Thymus (tissue), 11 donors: ENCODE measurements at regions not wholly inside any gene's neighbourhood (a gene's known extent, or its start where the extent isn't known, plus 50 kb on each side); places are given as distances from the start of the nearest gene placed in this dataset.

Source experiments
- DNase-seq, 9 donors: peaks; one replicate each; pipeline ENCODE4 v3.0.0-alpha.2; 2013; ENCODE audit warnings: low spot score in 9 of 9, low read depth in 6 of 9, missing footprints in 1 of 9
- H3K27ac ChIP-seq, 2 donors: one replicate each; pipeline ENCODE4 v1.5.1; 2013; ENCODE audit warnings: control low read depth in 1 of 2, low read depth in 1 of 2, low read length in 1 of 2, mild to moderate bottlenecking in 1 of 2, moderate library complexity in 1 of 2
- H3K27me3 ChIP-seq, 2 donors: one replicate each; pipeline ENCODE4 v1.5.1; 2013; ENCODE audit warnings: low read length in 1 of 2; ENCODE audit not compliant: control insufficient read depth in 2 of 2, insufficient read depth in 1 of 2
- H3K36me3 ChIP-seq, 2 donors: one replicate each; pipeline ENCODE4 v1.5.1; 2013; ENCODE audit warnings: low read length in 1 of 2, mild to moderate bottlenecking in 1 of 2, moderate library complexity in 1 of 2; ENCODE audit not compliant: control insufficient read depth in 2 of 2, insufficient read depth in 2 of 2
- H3K4me1 ChIP-seq, 2 donors: one replicate each; pipeline ENCODE4 v1.5.1; 2013; ENCODE audit warnings: low read length in 2 of 2; ENCODE audit not compliant: control insufficient read depth in 2 of 2, insufficient read depth in 2 of 2
- H3K4me3 ChIP-seq, 2 donors: one replicate each; pipeline ENCODE4 v1.5.1; 2013; ENCODE audit warnings: low read length in 2 of 2, control low read depth in 1 of 2, mild to moderate bottlenecking in 1 of 2
- H3K9me3 ChIP-seq, 2 donors: one replicate each; pipeline ENCODE4 v1.5.1; 2013; ENCODE audit warnings: low read length in 1 of 2, mild to moderate bottlenecking in 1 of 2; ENCODE audit not compliant: control insufficient read depth in 2 of 2, insufficient read depth in 1 of 2
- WGBS: extraction: QIAGEN DNeasy Blood & Tissue Kit; methylation state at CpG from one replicate; pipeline ENCODE4 v1.1.7; 2013; 5-methylcytosine and 5-hydroxymethylcytosine counted together
- donor health status: healthy.

DNA sequence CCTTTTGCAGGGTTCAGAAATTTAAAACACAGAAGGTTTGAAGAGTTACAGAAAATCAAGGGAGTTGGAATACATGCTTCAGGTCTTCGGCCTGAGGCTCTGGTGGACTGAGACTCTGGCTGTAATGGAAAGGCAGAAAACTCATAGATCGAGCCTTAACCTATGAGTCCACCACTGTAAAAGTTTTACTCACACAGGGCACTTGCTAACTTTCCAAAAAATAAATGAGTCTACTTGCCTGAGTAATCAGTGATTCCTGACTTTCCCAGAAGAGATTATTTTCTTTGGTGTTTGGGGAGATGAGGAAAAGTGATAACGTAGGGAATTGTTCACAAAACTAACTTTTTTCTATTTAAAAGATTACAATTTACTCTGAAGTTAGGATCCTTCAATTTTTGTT, 108.0 kb downstream of the MBL2 start:
- 95% methylated on average over 3 of the region's 3 CpGs for WGBS

GRCh38 chr10:52665821-52666220, 106.8 kb downstream of the MBL2 start:
- H3K27me3 ChIP-seq = no peaks in the 10 kb centered on the region
- WGBS = 96% methylated on average over 1 of the region's 1 CpG
- H3K36me3 ChIP-seq = no peaks in the 10 kb centered on the region
- H3K9me3 ChIP-seq = no peaks in the 10 kb centered on the region
- no peaks in the 10 kb centered on the region for H3K4me1 ChIP-seq
- H3K27ac ChIP-seq = no peak overlapping the region
- no peak for DNase-seq
- H3K4me3 ChIP-seq = no peak overlapping the region

More for the DNA sequence above, 108.0 kb downstream of the MBL2 start:
- H3K27ac ChIP-seq = no peak overlapping the region
- H3K27me3 ChIP-seq = no peaks in the 10 kb centered on the region
- H3K36me3 ChIP-seq = no peaks in the 10 kb centered on the region
- DNase-seq = no peak
- no peak overlapping the region for H3K4me3 ChIP-seq
- no peaks in the 10 kb centered on the region for H3K9me3 ChIP-seq
- no peaks in the 10 kb centered on the region for H3K4me1 ChIP-seq

DNA sequence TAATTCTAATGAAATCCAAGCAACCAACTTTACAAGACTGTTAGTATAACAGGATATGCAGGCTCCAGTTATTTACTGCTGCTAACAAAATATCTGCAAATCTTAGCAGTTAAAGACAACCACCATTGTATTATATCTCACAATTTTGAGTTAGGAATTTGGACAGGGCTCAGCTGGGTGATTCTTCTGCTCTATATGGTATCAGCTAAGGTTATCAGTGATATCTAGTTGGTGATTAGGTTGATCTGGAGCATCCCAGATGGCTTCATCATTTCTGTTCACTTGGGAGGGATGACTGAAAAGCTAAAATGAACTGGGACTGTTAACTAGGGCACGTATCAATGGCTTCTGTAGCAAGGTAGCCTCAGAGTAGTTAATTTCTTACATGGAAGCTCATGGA, 105.7 kb downstream of the MBL2 start:
- 96% methylated on average over 1 of the region's 1 CpG for WGBS
- no peak overlapping the region for H3K4me3 ChIP-seq
- no peaks in the 10 kb centered on the region for H3K4me1 ChIP-seq
- H3K9me3 ChIP-seq = no peaks in the 10 kb centered on the region
- no peaks in the 10 kb centered on the region for H3K36me3 ChIP-seq
- no peak for DNase-seq
- no peaks in the 10 kb centered on the region for H3K27me3 ChIP-seq
- H3K27ac ChIP-seq = no peak overlapping the region

- H3K36me3 ChIP-seq = no peaks in the 10 kb centered on the region
- WGBS = 92% methylated on average over 2 of the region's 2 CpGs
- no peaks in the 10 kb centered on the region for H3K4me1 ChIP-seq
- DNase-seq = no peak
- H3K4me3 ChIP-seq = no peak overlapping the region
- H3K9me3 ChIP-seq = no peaks in the 10 kb centered on the region
- no peak overlapping the region for H3K27ac ChIP-seq
- H3K27me3 ChIP-seq = no peaks in the 10 kb centered on the region
Observed at GRCh38 chr10:52668024-52668423, 104.6 kb downstream of the MBL2 start.

- Histone ChIP-seq H3K36me3 (no peaks in the 10 kb centered on the region), H3K9me3 (no peaks in the 10 kb centered on the region), H3K27me3 (no peaks in the 10 kb centered on the region), H3K4me1 (no peaks in the 10 kb centered on the region), H3K27ac (no peak overlapping the region), H3K4me3 (no peak overlapping the region)
- 89% methylated on average over 1 of the region's 1 CpG for WGBS
- no peak for DNase-seq
Observed at GRCh38 chr10:52672880-52673279, 99.7 kb downstream of the MBL2 start.

- Histone ChIP-seq H3K36me3 (no peaks in the 10 kb centered on the region), H3K4me1 (no peaks in the 10 kb centered on the region), H3K4me3 (no peak overlapping the region), H3K9me3 (no peaks in the 10 kb centered on the region), H3K27me3 (no peaks in the 10 kb centered on the region), H3K27ac (no peak overlapping the region)
- DNase-seq = no peak
- 98% methylated on average over 2 of the region's 2 CpGs for WGBS
Observed at GRCh38 chr10:52673468-52673867, 99.1 kb downstream of the MBL2 start.

GRCh38 chr10:52674474-52674873, 98.1 kb downstream of the MBL2 start:
- H3K36me3 ChIP-seq = no peaks in the 10 kb centered on the region
- no peak overlapping the region for H3K4me3 ChIP-seq
- no peak overlapping the region for H3K27ac ChIP-seq
- H3K27me3 ChIP-seq = no peaks in the 10 kb centered on the region
- no peak for DNase-seq
- no peaks in the 10 kb centered on the region for H3K4me1 ChIP-seq
- no peaks in the 10 kb centered on the region for H3K9me3 ChIP-seq

DNA sequence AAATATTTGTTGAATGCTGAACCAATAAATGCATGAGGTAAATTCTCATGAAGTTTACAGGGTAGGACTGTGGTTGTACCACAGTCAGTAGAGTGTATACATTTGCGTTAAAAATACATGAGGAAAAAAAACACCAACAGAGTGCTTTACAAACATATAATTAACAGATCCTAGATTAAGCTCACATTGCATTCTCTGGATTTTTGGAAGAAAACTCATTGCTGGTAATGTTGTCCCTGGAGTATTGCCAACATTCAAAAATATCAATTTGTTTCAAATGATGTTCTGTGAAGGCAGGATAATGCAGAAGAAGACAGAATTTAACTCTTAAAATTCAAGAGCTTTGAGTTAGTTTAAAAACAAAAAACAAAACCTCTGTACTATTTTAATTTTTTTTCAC, 95.5 kb downstream of the MBL2 start:
- Histone ChIP-seq H3K27me3 (no peaks in the 10 kb centered on the region), H3K4me3 (no peak overlapping the region), H3K36me3 (no peaks in the 10 kb centered on the region), H3K9me3 (no peaks in the 10 kb centered on the region), H3K27ac (no peak overlapping the region), H3K4me1 (no peaks in the 10 kb centered on the region)
- DNase-seq = no peak
- WGBS = 89% methylated on average over 1 of the region's 1 CpG

- Histone ChIP-seq H3K4me1 (no peaks in the 10 kb centered on the region), H3K9me3 (no peaks in the 10 kb centered on the region), H3K27ac (no peak overlapping the region)
Observed at GRCh38 chr10:52678611-52679010, 94.0 kb downstream of the MBL2 start.

DNA sequence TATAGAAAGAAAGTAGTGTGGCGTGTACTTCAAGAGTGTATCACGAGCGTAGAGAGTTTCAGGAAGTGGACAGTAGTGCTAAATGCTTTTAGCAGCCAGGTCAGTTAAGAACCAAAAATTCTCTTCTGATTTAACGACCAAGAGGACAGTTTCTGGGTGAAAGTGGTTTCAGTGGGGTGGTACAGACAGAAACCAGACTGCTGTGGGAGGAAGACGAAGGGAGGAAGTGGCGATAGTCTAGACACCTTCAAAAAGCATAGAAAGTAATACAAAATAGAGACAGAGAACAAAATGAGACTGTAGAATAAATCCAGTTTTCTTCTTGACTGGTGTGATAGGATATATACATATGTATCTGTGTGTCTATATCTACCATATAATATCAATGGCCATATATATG, 93.5 kb downstream of the MBL2 start:
- Histone ChIP-seq H3K4me3 (no peak overlapping the region), H3K27me3 (no peaks in the 10 kb centered on the region), H3K9me3 (no peaks in the 10 kb centered on the region), H3K4me1 (no peaks in the 10 kb centered on the region), H3K36me3 (no peaks in the 10 kb centered on the region), H3K27ac (no peak overlapping the region)
- peak in 2 of 9 donors; percentile 13 to 37 for DNase-seq
- 43% methylated on average over 6 of the region's 6 CpGs for WGBS

More at GRCh38 chr10:52678611-52679010, 94.0 kb downstream of the MBL2 start:
- H3K36me3 ChIP-seq = no peaks in the 10 kb centered on the region
- no peaks in the 10 kb centered on the region for H3K27me3 ChIP-seq
- H3K4me3 ChIP-seq = no peak overlapping the region
- no peak for DNase-seq
- 90% methylated on average over 5 of the region's 5 CpGs for WGBS
